T-helper 2 cell (primary cell): ENCODE measurements at regions not wholly inside any gene's neighbourhood (a gene's known extent, or its start where the extent isn't known, plus 50 kb on each side); places are given as distances from the start of the nearest gene placed in this dataset.

Source experiments
- DNase-seq, 5 experiments: peaks; one replicate each; pipeline versions ENCODE4 v3.0.0 to v3.0.0-alpha.2; 2012 to 2022

GRCh38 chr18:24992491-24992890, 359.5 kb downstream of the ZNF521 start:
- no peak for DNase-seq

- no peak for DNase-seq
These were observed 358.3 kb downstream of the ZNF521 start for GRCh38 chr18:24993628-24994027.

GRCh38 chr18:24995056-24995455, 356.9 kb downstream of the ZNF521 start:
- no peak for DNase-seq

- DNase-seq, result no peak
These were observed 356.2 kb downstream of the ZNF521 start for GRCh38 chr18:24995755-24996154.

GRCh38 chr18:24999650-25000267, 352.2 kb downstream of the ZNF521 start:
- no peak for DNase-seq

DNA sequence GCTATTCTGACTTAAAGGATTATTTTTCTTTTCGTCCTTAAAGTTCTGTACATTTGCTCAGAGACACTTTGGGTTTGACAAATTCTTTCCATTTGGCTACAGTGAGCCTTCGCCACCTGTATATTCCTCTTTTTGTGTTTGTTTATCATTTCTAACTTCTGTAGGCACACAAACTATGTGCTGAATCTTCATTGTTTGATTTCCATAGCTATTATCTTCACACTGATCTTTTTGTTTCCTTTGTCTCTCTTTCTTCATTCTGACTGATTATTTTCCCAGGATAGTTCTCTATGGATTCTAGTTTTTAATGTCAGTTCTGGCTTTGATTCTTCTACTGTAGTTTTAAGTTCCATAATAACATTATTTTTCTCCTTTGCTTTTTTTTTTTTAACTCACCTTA, 350.2 kb downstream of the ZNF521 start:
- DNase-seq, result no peak

GRCh38 chr18:25005541-25006403, 346.2 kb downstream of the ZNF521 start:
- no peak for DNase-seq

- DNase-seq, result no peak
These were observed 341.2 kb downstream of the ZNF521 start for GRCh38 chr18:25010623-25011374.
